Smooth muscle cell (in vitro differentiated cells): ENCODE measurements at regions not wholly inside any gene's neighbourhood (a gene's known extent, or its start where the extent isn't known, plus 50 kb on each side); places are given as distances from the start of the nearest gene placed in this dataset.

Experiments
- DNase-seq: peaks from one replicate; lab custom pipeline; 2025; ENCODE audit not compliant: unreplicated experiment; lab: John Stamatoyannopoulos, UW
- H2AFZ ChIP-seq: fragments of 200-600 bp; sonication (generic); 2 replicates; pipeline ENCODE4 v1.6.0; 2016; ENCODE audit warnings: antibody characterized with exemption, low read depth, mild to moderate bottlenecking
- H3F3A ChIP-seq: fragments of 200-600 bp; sonication (generic); 2 replicates; pipeline ENCODE4 v1.6.0; 2017; ENCODE audit warnings: antibody characterized with exemption, low read depth
- H3K27ac ChIP-seq: fragments of 200-600 bp; sonication (generic); 2 replicates; pipeline ENCODE4 v1.5.1; 2016; ENCODE audit warnings: low read depth, mild to moderate bottlenecking
- H3K27me3 ChIP-seq: fragments of 200-600 bp; sonication (generic); 2 replicates; pipeline ENCODE4 v1.6.1; 2016; ENCODE audit warnings: low read depth, mild to moderate bottlenecking
- H3K36me3 ChIP-seq: fragments of 200-600 bp; sonication (generic); 2 replicates; pipeline ENCODE4 v1.5.1; 2016; ENCODE audit warnings: low read depth
- H3K4me1 ChIP-seq: fragments of 200-600 bp; sonication (generic); 2 replicates; pipeline ENCODE4 v1.5.1; 2016; ENCODE audit warnings: low read depth
- H3K4me2 ChIP-seq: fragments of 200-600 bp; sonication (generic); 2 replicates; pipeline ENCODE4 v1.6.0; 2016; ENCODE audit warnings: mild to moderate bottlenecking
- H3K4me3 ChIP-seq: fragments of 200-600 bp; sonication (generic); 2 replicates; pipeline ENCODE4 v1.5.1; 2016; ENCODE audit warnings: mild to moderate bottlenecking
- H3K79me2 ChIP-seq: fragments of 200-600 bp; sonication (generic); 2 replicates; pipeline ENCODE4 v1.6.0; 2016; ENCODE audit warnings: low read depth, mild to moderate bottlenecking
- H3K9ac ChIP-seq: fragments of 200-600 bp; sonication (generic); 2 replicates; pipeline ENCODE4 v1.6.0; 2016; ENCODE audit warnings: low read depth
- H3K9me3 ChIP-seq: fragments of 200-600 bp; sonication (generic); replicated peaks from 2 replicates; pipeline ENCODE4 v1.5.1; 2016; ENCODE audit warnings: low read depth
- H4K20me1 ChIP-seq: fragments of 200-600 bp; sonication (generic); 2 replicates; pipeline ENCODE4 v1.6.0; 2016; ENCODE audit warnings: low read depth
- WGBS: methylation state at CpG from one replicate; pipeline ENCODE4 v1.1.7; 2016; ENCODE audit warnings: low lambda C conversion rate; 5-methylcytosine and 5-hydroxymethylcytosine counted together
- TF ChIP-seq, protein P1 (sequence below): fragments of 200-600 bp; sonication (generic); IDR thresholded peaks from 2 replicates; pipeline ENCODE4 v1.5.1; 2017; ENCODE audit warnings: borderline replicate concordance, mild to moderate bottlenecking, antibody characterized with exemption; ENCODE audit not compliant: insufficient read depth, poor library complexity, severe bottlenecking

DNA sequence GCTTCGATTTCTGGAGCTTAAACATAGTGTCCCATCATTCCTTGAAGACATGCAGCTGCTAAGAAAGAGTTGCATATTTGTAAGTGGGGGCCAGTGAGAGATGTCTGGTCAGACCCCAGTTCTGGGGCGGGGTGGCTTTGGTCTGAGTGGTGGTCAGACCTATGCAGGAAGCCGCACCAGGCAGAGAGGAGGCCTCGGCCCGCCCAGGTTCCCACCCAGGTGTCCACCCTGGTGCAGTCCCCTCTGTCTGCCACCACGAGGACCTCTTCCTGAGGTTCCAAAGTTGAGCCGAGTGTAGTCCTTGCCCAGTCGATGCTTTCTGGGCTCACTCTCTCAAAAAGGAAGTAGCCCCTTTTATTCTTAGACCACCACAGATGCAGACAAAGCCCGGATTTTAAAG lies 122.6 kb upstream of the DLG1 start:
- no peak overlapping the region for H3K27ac ChIP-seq

DNA sequence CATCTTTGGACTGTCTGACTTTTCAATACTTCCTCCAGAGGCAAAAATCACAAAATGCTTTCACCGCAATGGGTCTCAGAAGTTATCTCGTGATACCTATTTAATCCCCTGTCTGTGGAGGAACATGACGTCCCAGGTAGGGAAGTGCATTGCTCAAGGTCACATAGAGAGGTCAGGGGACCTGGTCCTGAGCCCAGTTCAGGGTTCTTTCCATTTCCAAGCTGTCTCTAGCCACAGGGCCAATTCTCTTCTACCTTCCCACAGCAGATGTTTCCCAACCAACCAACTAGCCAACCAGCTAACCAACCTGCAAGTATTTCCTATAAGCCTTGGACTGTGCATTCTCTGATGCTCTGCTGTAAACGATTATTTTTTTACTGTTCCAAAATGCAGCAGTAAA lies 122.2 kb upstream of the DLG1 start:
- H3K4me3 ChIP-seq, result no peak overlapping the region
- peaks cover 14% of the 10 kb centered on the region for H3K4me1 ChIP-seq
- peak overlapping the region; percentile 35 for H3K27ac ChIP-seq
- no peak overlapping the region for H3K4me2 ChIP-seq
- no peaks in the 10 kb centered on the region for H3K9me3 ChIP-seq
- no peaks in the 10 kb centered on the region for H4K20me1 ChIP-seq
- H3K36me3 ChIP-seq, result no peaks in the 10 kb centered on the region
- H3K79me2 ChIP-seq, result no peaks in the 10 kb centered on the region
- TF ChIP-seq, protein P1, sequence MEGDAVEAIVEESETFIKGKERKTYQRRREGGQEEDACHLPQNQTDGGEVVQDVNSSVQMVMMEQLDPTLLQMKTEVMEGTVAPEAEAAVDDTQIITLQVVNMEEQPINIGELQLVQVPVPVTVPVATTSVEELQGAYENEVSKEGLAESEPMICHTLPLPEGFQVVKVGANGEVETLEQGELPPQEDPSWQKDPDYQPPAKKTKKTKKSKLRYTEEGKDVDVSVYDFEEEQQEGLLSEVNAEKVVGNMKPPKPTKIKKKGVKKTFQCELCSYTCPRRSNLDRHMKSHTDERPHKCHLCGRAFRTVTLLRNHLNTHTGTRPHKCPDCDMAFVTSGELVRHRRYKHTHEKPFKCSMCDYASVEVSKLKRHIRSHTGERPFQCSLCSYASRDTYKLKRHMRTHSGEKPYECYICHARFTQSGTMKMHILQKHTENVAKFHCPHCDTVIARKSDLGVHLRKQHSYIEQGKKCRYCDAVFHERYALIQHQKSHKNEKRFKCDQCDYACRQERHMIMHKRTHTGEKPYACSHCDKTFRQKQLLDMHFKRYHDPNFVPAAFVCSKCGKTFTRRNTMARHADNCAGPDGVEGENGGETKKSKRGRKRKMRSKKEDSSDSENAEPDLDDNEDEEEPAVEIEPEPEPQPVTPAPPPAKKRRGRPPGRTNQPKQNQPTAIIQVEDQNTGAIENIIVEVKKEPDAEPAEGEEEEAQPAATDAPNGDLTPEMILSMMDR, result no peak
- no peak overlapping the region for H3K9ac ChIP-seq
- no peak overlapping the region for H2AFZ ChIP-seq
- no peak for DNase-seq
- WGBS, result 86% methylated on average over 4 of the region's 4 CpGs
- no peaks in the 10 kb centered on the region for H3F3A ChIP-seq
- H3K27me3 ChIP-seq, result no peaks in the 10 kb centered on the region

More for the DNA sequence above, 122.6 kb upstream of the DLG1 start:
- no peaks in the 10 kb centered on the region for H3K27me3 ChIP-seq
- H2AFZ ChIP-seq, result no peak overlapping the region
- DNase-seq, result no peak
- 95% methylated on average over 8 of the region's 9 CpGs for WGBS
- TF ChIP-seq, protein P1, result no peak
- no peaks in the 10 kb centered on the region for H3F3A ChIP-seq
- H3K4me1 ChIP-seq, result peaks cover 14% of the 10 kb centered on the region
- no peaks in the 10 kb centered on the region for H3K36me3 ChIP-seq
- H3K9me3 ChIP-seq, result no peaks in the 10 kb centered on the region
- H3K79me2 ChIP-seq, result no peaks in the 10 kb centered on the region
- H3K9ac ChIP-seq, result no peak overlapping the region
- H3K4me2 ChIP-seq, result no peak overlapping the region
- H3K4me3 ChIP-seq, result no peak overlapping the region
- no peaks in the 10 kb centered on the region for H4K20me1 ChIP-seq

DNA sequence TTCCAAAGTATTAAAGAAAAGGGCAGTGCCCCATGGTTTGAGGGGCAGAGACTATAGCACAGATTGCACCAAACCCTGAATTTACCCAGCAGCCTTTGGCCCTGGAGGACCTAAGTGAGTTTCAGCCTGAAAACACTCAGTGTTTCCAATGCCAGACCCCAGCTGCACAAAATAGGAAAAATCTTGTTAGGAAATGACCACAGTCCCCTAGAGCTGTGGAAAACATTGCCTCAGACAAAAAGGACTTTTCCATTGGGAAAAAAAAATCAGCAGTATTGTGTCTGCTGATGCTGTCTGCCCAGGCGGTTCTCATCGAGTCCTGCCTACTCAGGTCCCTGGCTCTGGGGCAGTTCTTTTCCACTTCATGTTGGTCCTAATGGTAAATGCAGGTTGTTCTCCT lies 121.7 kb upstream of the DLG1 start:
- H3K9me3 ChIP-seq, result no peaks in the 10 kb centered on the region
- H2AFZ ChIP-seq, result peak overlapping the region; percentile 0
- H3K4me3 ChIP-seq, result no peak overlapping the region
- DNase-seq, result no peak
- H3K4me1 ChIP-seq, result peaks cover 14% of the 10 kb centered on the region
- no peaks in the 10 kb centered on the region for H3K36me3 ChIP-seq
- H3K4me2 ChIP-seq, result no peak overlapping the region
- no peak overlapping the region for H3K9ac ChIP-seq
- 36% methylated on average over 2 of the region's 2 CpGs for WGBS
- no peaks in the 10 kb centered on the region for H3K79me2 ChIP-seq
- H3K27me3 ChIP-seq, result no peaks in the 10 kb centered on the region
- H4K20me1 ChIP-seq, result no peaks in the 10 kb centered on the region
- TF ChIP-seq, protein P1, result no peak
- H3F3A ChIP-seq, result no peaks in the 10 kb centered on the region
- H3K27ac ChIP-seq, result peak overlapping the region; percentile 35

DNA sequence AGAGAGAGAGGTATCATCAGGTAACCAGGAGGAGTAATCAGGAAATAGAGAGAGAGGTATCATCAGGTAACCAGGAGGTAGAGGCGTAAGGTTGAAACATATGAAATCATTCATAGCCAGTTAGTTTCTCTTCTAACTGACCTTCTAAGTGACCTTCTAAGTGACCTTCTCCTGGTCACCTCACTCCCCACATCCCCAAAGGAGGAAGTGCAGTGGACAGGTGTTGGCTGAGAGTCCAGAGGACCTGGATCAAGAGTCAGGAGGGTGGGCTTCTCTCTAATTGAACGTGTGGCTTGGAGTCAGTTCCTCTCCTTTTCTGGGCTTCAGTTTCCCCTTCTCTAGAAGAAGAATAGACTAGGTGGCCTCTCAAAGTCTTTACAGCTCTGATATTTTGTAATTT lies 121.3 kb upstream of the DLG1 start:
- no peak for DNase-seq
- Histone ChIP-seq H3K79me2 (no peaks in the 10 kb centered on the region), H3K4me3 (no peak overlapping the region), H2AFZ (peak overlapping the region; percentile 0), H3K4me2 (no peak overlapping the region), H3K9me3 (no peaks in the 10 kb centered on the region), H3K27me3 (no peaks in the 10 kb centered on the region), H3K36me3 (no peaks in the 10 kb centered on the region), H3K4me1 (peaks cover 14% of the 10 kb centered on the region), H4K20me1 (no peaks in the 10 kb centered on the region), H3K9ac (no peak overlapping the region), H3K27ac (no peak overlapping the region), H3F3A (no peaks in the 10 kb centered on the region)
- TF ChIP-seq, protein P1, result no peak
- WGBS, result 87% methylated on average over 2 of the region's 2 CpGs
